Activated CD8-positive, alpha-beta memory T cell treated with anti-CD3 and anti-CD28 coated beads for 24 hours (primary cell): ENCODE measurements at regions not wholly inside any gene's neighbourhood (a gene's known extent, or its start where the extent isn't known, plus 50 kb on each side); places are given as distances from the start of the nearest gene placed in this dataset.
"Not testable (repeated sequence)": the region's sequence is repeated elsewhere in the genome, so short reads cannot be mapped to it uniquely, and the experiment has no call there.

Experiments
- DNase-seq: peaks from one replicate; pipeline ENCODE4 v3.0.0-alpha.2; 2020

GRCh38 chr3:75395580-75396315, 268.4 kb upstream of the FRG2C start:
- no peak for DNase-seq

DNA sequence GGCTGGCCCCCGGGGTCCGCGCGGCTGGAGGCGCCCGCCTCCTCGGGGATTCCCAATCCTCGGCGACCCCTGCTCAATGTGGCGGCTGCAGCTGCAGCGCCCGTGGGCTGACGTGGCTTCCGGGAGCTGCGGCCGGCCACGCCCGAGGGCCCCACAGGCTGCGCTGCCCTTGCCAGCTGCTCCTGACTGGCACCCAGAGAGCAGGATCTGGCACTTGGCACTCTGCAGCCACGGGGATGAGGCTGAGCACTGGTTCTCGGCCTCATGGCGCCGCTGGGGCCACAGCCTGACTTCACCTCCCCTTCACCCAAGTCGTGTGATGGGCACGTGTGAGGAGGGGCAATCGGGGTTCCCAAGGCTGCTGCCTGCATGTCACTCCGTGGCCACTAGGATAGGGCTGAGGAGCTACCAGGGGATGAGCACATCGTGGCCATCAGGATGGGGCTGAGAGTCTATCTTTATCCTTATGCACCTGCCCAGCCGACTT, 267.8 kb upstream of the FRG2C start:
- DNase-seq: no peak

DNA sequence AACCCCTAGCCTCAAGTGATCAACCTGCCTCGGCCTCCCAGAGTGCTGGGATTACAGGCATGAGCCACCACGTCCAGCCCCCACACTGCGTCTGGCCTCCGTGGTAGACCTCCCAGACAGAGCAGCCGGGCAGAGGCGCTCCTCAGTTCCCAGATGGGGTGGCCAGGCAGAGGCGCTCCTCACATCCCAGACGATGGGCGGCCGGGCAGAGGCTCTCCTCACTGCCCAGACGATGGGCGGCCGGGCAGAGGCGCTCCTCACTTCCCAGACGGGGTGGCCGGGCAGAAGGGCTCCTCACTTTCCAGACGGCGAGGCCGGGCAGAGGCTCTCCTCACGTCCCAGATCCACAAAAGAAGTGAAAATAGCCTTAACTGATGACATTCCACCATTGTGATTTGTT, 266.6 kb upstream of the FRG2C start:
- DNase-seq: not testable (repeated sequence)

DNA sequence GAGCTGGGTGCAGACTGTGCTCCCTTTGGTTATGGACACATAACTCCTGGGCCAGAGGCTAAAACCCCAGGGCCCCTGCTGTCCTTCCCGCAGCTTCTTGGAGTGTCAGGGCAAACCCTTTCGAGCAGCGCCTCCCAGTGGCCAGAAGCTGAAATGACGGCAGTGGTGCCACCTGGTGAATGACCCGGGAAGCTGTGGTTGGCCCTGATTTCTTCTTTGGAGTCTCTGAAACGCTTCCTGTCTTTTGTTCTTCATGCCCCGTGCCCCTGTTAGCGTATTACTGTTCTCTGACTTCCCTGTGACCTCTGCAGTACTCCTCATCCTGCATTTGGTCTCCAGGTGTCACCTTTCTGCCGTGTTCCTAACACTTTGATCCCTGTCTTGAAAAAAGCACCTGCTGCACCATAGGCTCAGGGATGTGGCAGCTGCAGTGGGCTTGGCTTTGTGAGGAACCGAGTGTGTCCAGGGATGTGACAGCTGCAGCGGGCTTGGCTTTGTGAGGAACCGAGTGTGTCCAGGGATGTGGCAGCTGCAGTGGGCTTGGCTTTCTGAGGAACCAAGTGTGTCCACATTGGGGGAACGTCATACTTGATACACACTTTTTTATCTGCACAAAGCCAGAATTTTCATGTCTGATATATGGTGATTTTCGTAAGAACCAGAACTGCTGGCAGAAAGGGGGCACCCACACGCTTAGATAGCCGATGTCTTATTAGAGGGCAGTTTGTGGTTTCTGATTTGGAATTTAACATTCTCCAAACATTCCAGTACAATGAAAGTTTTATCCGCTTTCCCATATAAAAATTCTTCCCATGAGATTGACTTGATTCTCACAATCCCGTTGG, 241.8 kb upstream of the FRG2C start:
- peak; percentile 74 for DNase-seq

DNA sequence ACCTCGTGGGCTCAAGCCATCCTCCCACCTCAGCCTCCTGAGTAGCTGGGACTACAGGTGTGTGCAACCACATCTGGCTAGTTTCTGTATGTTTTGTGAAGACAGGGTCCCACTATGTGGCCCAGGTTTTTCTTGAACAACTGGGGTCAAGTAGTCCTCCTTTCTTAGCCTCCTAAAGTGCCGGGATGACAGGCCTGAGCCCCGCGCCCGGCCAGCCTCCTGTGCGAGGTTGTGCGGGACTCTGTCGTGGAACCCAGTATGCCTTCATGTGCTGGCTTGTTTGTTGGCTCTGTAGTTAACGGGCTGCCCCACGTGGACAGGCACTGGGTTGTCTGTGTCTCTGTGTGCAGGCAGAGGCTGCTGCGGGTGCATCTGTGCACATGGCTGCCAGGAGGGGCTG, 238.7 kb upstream of the FRG2C start:
- not testable (repeated sequence) for DNase-seq

DNA sequence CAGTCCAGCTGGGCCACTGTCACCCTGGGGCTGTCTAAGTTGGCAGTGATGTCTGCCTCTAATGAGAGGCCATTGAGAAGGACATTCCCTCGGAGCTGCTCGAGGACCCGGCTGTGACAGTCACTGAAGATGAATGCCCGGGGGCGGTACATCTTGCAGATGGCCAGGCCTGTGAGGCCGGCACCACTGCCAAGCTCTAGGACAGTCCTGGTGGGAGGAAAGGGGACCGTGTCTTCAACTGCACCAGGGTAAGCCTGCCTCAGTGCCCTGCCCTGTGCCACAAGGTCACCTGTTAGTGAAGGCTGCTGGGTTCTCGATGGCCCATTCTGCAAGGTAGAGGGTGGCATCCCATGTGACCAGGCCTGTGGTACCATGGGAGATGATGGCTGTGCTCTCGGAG, 236.6 kb upstream of the FRG2C start:
- not testable (repeated sequence) for DNase-seq

GRCh38 chr3:75427906-75428305, 236.2 kb upstream of the FRG2C start:
- DNase-seq: not testable (repeated sequence)

DNA sequence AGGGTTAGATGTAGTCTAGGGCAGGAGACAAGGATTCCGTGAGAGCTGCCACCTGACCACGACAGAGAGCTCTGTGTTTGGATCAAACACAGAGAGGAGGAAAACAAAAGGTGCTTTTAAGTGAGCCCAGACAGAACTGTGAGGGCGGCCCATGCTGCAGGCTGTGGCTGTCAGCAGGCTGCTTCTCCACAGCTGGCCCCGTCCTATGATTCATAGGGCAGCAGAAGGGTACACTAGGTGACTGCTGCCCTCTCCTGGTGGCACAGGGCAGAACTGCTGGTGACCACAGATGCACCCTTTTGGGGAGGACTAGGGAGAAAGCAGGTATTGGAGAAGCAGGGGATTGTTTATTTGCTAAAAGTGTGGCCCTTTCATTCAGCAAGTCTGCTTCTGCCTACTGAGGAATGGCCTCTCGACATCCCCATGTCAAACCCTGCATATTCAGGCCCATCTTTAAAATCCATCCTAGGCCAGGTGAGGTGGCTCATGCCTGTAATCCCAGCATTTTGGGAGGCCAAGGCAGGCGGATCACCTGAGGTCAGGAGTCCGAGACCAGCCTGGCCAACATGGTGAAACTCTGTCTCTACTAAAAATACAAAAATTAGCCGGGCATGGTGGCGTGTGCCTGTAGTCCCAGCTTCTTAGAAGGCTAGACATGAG, 234.4 kb upstream of the FRG2C start:
- peak; percentile 86 for DNase-seq

DNA sequence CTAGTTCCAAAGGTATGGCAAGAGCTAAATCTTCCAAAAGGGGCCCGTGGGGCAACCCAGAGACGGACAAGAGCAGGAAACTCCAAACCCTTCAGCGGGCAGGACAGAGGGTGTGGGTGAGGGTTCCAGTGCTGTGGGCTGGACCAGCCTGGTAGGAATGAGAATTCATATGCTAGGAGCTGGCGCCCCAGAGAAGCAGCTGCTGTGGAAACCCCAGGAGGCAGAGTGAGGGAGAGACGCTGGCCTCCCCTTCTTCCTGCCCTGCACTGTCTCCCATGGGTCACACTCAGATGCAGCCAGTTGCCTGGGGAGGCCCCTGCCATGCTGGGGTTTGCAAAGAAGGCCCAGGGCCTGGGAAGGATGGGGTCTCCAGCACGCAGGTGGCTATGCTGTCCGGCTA, 233.7 kb upstream of the FRG2C start:
- DNase-seq: not testable (repeated sequence)

GRCh38 chr3:75431120-75431519, 233.0 kb upstream of the FRG2C start:
- DNase-seq: not testable (repeated sequence)

- not testable (repeated sequence) for DNase-seq
Observed at GRCh38 chr3:75432466-75432865, 231.7 kb upstream of the FRG2C start.

GRCh38 chr3:75432885-75433284, 231.2 kb upstream of the FRG2C start:
- DNase-seq: not testable (repeated sequence)

DNA sequence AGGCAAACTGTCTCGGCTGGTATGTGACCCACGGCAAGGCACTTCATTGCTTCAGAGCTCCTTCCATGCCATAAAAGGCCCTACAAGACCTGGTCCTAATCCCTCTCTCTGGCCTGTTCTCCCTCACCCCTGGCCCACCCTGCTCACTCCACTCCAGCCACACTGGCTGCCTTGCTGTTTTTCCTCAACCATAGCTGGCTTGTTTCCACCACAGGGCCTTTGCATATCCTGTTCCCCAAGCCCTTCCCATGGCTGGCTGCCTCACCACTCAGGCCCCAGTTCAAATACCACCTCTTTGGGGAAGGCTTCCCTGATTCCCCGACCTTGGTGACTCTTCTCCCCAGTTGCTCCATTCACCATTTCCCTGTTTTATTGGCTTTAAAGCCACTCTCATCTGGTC, 230.8 kb upstream of the FRG2C start:
- DNase-seq: not testable (repeated sequence)

DNA sequence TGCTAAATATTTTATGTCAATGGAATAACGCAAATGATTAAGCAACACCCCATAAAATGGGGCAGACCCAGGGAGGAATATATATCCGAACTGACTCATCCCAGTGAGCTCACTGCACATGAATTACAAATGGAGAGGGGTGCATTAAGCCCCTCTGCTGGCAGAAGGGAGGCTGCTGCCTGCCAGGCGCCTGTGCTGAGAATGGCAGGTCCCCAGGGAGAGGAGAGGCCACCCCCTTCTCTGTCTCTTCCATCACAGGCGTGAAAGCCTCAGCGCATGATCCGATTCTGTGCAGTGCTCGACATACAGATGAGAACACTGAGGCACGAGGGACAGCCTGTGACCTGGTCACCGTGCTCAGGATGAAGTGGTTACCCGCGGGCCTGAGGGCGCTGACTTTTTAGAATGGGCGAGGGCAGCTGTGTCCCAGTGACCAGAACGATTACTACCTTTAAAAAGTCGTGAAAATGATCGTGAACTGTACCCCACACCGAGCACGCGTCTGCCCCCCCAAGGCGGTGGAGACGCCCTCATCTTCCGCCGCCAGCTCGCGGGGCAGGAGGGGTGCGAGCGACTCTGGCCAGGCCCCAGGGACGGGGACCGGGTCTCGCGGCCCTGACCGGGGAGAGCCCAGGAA, 229.7 kb upstream of the FRG2C start:
- DNase-seq: not testable (repeated sequence)

GRCh38 chr3:75434913-75435793, 229.0 kb upstream of the FRG2C start:
- peak; percentile 98 for DNase-seq

DNA sequence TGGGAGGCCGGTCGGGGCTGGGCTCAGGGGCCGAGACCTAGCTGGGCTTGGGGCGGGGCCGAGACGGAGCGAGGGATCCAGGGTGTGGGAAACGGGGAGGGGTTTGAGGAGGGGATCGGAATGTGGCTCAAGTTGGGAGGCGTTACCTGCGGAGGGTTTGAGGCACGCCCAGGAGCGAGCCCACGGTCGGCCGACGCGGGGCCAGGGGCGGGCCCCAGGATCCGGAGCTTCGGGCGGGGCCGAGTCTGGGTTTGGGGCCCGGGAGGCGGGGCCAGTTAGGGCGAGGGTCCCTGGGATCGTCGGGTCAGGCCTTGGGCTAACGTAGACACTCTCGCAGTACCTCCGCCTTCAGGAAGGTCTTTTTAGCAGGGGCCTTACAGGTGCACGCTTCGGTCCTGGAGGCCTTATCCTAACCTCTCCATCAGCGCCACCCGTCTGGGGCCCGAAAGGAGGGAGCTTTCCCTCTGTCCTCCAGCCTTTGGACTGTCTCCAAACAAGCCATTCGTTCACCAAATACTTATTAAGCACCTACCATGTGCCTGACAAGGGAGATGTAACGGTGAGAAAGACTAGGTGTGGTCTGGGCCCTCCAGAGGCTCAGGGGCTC, 228.2 kb upstream of the FRG2C start:
- not testable (repeated sequence) for DNase-seq

GRCh38 chr3:75440986-75441385, 223.1 kb upstream of the FRG2C start:
- not testable (repeated sequence) for DNase-seq

DNA sequence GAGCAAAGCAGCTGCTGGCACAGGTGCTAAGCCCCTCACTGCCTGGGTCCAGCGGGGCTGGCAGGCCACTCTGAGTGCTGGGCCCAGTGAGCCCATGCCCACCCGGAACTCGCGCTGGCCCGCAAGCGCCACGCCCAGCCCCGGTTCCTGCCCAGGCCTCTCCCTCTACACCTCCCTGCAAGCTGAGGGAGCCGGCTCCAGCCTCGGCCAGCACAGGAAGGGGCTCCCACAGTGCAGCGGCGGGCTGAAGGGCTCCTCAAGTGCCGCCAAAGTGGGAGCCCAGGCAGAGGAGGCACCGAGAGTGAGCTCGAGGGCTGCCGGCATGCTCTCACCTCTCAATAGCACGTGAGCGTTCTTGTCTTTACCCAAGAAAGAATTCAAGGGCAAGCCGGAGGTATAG, 219.5 kb upstream of the FRG2C start:
- not testable (repeated sequence) for DNase-seq

DNA sequence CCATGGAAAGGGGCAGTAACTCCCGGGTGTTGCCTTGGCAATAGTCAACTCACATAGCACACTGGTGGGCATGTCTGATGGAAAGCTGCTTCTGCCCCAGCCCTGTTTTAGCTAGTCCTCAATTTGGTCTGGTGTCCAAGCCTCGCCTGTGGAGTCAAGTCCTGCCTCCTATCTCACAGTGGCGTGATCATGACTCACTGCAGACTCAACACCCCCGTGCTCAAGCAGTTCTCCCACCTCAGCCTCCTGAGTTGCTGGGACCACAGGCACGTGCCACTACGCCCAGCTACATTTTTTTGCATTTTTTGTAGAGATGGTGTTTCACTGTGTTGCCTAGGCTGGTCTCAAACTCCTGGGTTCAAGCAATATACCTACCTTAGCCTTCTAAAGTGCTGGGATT, 218.9 kb upstream of the FRG2C start:
- not testable (repeated sequence) for DNase-seq

- DNase-seq: not testable (repeated sequence)
Observed at GRCh38 chr3:75446948-75447347, 217.2 kb upstream of the FRG2C start.

- not testable (repeated sequence) for DNase-seq
Observed at GRCh38 chr3:75453328-75453727, 210.8 kb upstream of the FRG2C start.
